Fibroblast of lung (primary cell): ENCODE measurements at regions not wholly inside any gene's neighbourhood (a gene's known extent, or its start where the extent isn't known, plus 50 kb on each side); places are given as distances from the start of the nearest gene placed in this dataset.

ENCODE experiments used
- CTCF ChIP-seq, 2 donors: IDR thresholded peaks in 1 of 2; conservative IDR thresholded peaks in 1 of 2; 1 replicate in 1 of 2; 2 replicates in 1 of 2; pipeline ENCODE4 v1.5.1; 2011 to 2012; ENCODE audit warnings: low read length in 2 of 2, control low read depth in 1 of 2, inconsistent platforms in 1 of 2, low read depth in 1 of 2, mild to moderate bottlenecking in 1 of 2
- EZH2 ChIP-seq: IDR thresholded peaks from 2 replicates; pipeline ENCODE4 v1.5.1; 2012; ENCODE audit warnings: low read length, control low read depth, mild to moderate bottlenecking; ENCODE audit errors: missing control alignments

- no peak for TF ChIP-seq CTCF (conservative IDR thresholded peaks at IDR 0.05 in 1 of 2, IDR thresholded peaks at IDR 0.05 in 1 of 2; ENCODE audit: low read depth in 1 of 2, low read length in 2 of 2)
- no peak for TF ChIP-seq EZH2
Measured at GRCh38 chr5:72622170-72622760, 115.1 kb upstream of the ZNF366 start.
